ENCODE measurements at regions not wholly inside any gene's neighbourhood (a gene's known extent, or its start where the extent isn't known, plus 50 kb on each side); places are given as distances from the start of the nearest gene placed in this dataset.

- DNase-seq, result no peak
Observed at GRCh38 chrX:121102101-121102500, 54.7 kb downstream of the GLUD2 start.

- DNase-seq, result no peak
Observed at GRCh38 chrX:121103381-121103780, 56.0 kb downstream of the GLUD2 start.

GRCh38 chrX:121106484-121107235 is 59.2 kb downstream of the GLUD2 start:
- DNase-seq, result no peak

GRCh38 chrX:121109986-121110385 is 62.6 kb downstream of the GLUD2 start:
- no peak for DNase-seq

GRCh38 chrX:121110536-121110935 is 63.1 kb downstream of the GLUD2 start:
- DNase-seq, result no peak

GRCh38 chrX:121114691-121115090 is 67.3 kb downstream of the GLUD2 start:
- DNase-seq, result no peak

GRCh38 chrX:121120690-121121605 is 73.5 kb downstream of the GLUD2 start:
- no peak for DNase-seq

GRCh38 chrX:121122332-121122731 is 74.9 kb downstream of the GLUD2 start:
- DNase-seq, result no peak

- DNase-seq, result peak; percentile 23
Observed at GRCh38 chrX:121128925-121129877, 81.8 kb downstream of the GLUD2 start.

GRCh38 chrX:121132675-121133074 is 85.3 kb downstream of the GLUD2 start:
- DNase-seq, result no peak

GRCh38 chrX:121135488-121136207 is 88.2 kb downstream of the GLUD2 start:
- no peak for DNase-seq

GRCh38 chrX:121146059-121146628 is 98.7 kb downstream of the GLUD2 start:
- no peak for DNase-seq

GRCh38 chrX:121150217-121150616 is 102.8 kb downstream of the GLUD2 start:
- DNase-seq, result no peak

- DNase-seq, result no peak
Observed at GRCh38 chrX:121151293-121151692, 103.9 kb downstream of the GLUD2 start.

GRCh38 chrX:121154858-121155404 is 107.5 kb downstream of the GLUD2 start:
- DNase-seq, result no peak

GRCh38 chrX:121160987-121161386 is 113.6 kb downstream of the GLUD2 start:
- no peak for DNase-seq

- no peak for DNase-seq
Observed at GRCh38 chrX:121161501-121161933, 114.1 kb downstream of the GLUD2 start.

GRCh38 chrX:121163443-121163842 is 116.0 kb downstream of the GLUD2 start:
- no peak for DNase-seq

GRCh38 chrX:121165930-121166359 is 118.5 kb downstream of the GLUD2 start:
- DNase-seq, result no peak

- DNase-seq, result no peak
Observed at GRCh38 chrX:121169099-121170035, 122.0 kb downstream of the GLUD2 start.
